ENCODE measurements at regions not wholly inside any gene's neighbourhood (a gene's known extent, or its start where the extent isn't known, plus 50 kb on each side); places are given as distances from the start of the nearest gene placed in this dataset.
A peak's percentile ranks its signal among the peaks of the same experiment; 100 is the strongest.

GRCh38 chr21:28464095-28464494, 528.6 kb downstream of the LTN1 start:
- DNase-seq (ENCODE audit: low read depth): no peak

- no peak for DNase-seq (ENCODE audit: low read depth)
Measured at GRCh38 chr21:28459193-28459592, 533.5 kb downstream of the LTN1 start.

GRCh38 chr21:28458446-28458845, 534.2 kb downstream of the LTN1 start:
- DNase-seq (ENCODE audit: low read depth): no peak

- peak; percentile 72 for DNase-seq (ENCODE audit: low read depth)
Measured at GRCh38 chr21:28455253-28455600, 537.5 kb downstream of the LTN1 start.

- DNase-seq (ENCODE audit: low read depth): peak; percentile 73
Measured at GRCh38 chr21:28454564-28455252, 538.0 kb downstream of the LTN1 start.

- peak; percentile 54 for DNase-seq (ENCODE audit: low read depth)
Measured at GRCh38 chr21:28447462-28447861, 545.2 kb downstream of the LTN1 start.

GRCh38 chr21:28445141-28445830, 547.4 kb downstream of the LTN1 start:
- peak; percentile 82 for DNase-seq (ENCODE audit: low read depth)

GRCh38 chr21:28444557-28444956, 548.1 kb downstream of the LTN1 start:
- peak; percentile 57 for DNase-seq (ENCODE audit: low read depth)

GRCh38 chr21:28444111-28444510, 548.6 kb downstream of the LTN1 start:
- no peak for DNase-seq (ENCODE audit: low read depth)

- DNase-seq (ENCODE audit: low read depth): peak; percentile 60
Measured at GRCh38 chr21:28442624-28443023, 550.1 kb downstream of the LTN1 start.

- no peak for DNase-seq (ENCODE audit: low read depth)
Measured at GRCh38 chr21:28442085-28442484, 550.6 kb downstream of the LTN1 start.

GRCh38 chr21:28439788-28440187, 552.9 kb downstream of the LTN1 start:
- no peak for DNase-seq (ENCODE audit: low read depth)

- no peak for DNase-seq (ENCODE audit: low read depth)
Measured at GRCh38 chr21:28439251-28439650, 553.4 kb downstream of the LTN1 start.

GRCh38 chr21:28437061-28437460, 555.6 kb downstream of the LTN1 start:
- no peak for DNase-seq (ENCODE audit: low read depth)

GRCh38 chr21:28436286-28436932, 556.3 kb downstream of the LTN1 start:
- peak; percentile 59 for DNase-seq (ENCODE audit: low read depth)

- DNase-seq (ENCODE audit: low read depth): peak; percentile 33
Measured at GRCh38 chr21:28431527-28432200, 561.0 kb downstream of the LTN1 start.

GRCh38 chr21:28431022-28431421, 561.7 kb downstream of the LTN1 start:
- no peak for DNase-seq (ENCODE audit: low read depth)

GRCh38 chr21:28429161-28429560, 563.5 kb downstream of the LTN1 start:
- DNase-seq (ENCODE audit: low read depth): no peak

GRCh38 chr21:28427394-28428022, 565.2 kb downstream of the LTN1 start:
- DNase-seq (ENCODE audit: low read depth): no peak

GRCh38 chr21:28426545-28426944, 566.1 kb downstream of the LTN1 start:
- DNase-seq (ENCODE audit: low read depth): no peak

- DNase-seq (ENCODE audit: low read depth): no peak
Measured at GRCh38 chr21:28423521-28424190, 569.0 kb downstream of the LTN1 start.

All from stromal cell of bone marrow (primary cell).